Natural killer cell treated with Interleukin-12 subunit alpha and Interleukin-12 subunit beta and Interleukin-15 and Interleukin-18, amount 100 ng/mL, for 72 hours (primary cell): ENCODE measurements at regions not wholly inside any gene's neighbourhood (a gene's known extent, or its start where the extent isn't known, plus 50 kb on each side); places are given as distances from the start of the nearest gene placed in this dataset.
"Not testable (repeated sequence)": the region's sequence is repeated elsewhere in the genome, so short reads cannot be mapped to it uniquely, and the experiment has no call there.

Source experiments
- ATAC-seq, 2 donors: fragments of 150-1000 bp; cut with Tn5 transposase in 1 of 2; sonication (Bioruptor Pico), chemical (Tn5 transposase) in 1 of 2; 2 replicates each; pipeline ENCODE4 v1.10.0; 2021
- DNase-seq: peaks from one replicate; pipeline ENCODE4 v3.0.0; 2022; ENCODE audit warnings: low spot score
- H3K27ac Mint-ChIP-seq, 2 donors: 1 replicate in 1 of 2; 2 replicates in 1 of 2; pipeline ENCODE4 v1.8.0; 2022; ENCODE audit warnings: mixed read lengths in 2 of 2, mild to moderate bottlenecking in 1 of 2, moderate library complexity in 1 of 2
- H3K27me3 Mint-ChIP-seq, 2 donors: 1 replicate in 1 of 2; 2 replicates in 1 of 2; pipeline ENCODE4 v1.8.0; 2022; ENCODE audit warnings: mixed read lengths in 2 of 2
- H3K36me3 Mint-ChIP-seq: one replicate; pipeline ENCODE4 v1.8.0; 2022; ENCODE audit warnings: mixed read lengths
- H3K4me1 Mint-ChIP-seq, 2 donors: 1 replicate in 1 of 2; 2 replicates in 1 of 2; pipeline ENCODE4 v1.8.0; 2022; ENCODE audit warnings: low read depth in 2 of 2, mixed read lengths in 2 of 2, mild to moderate bottlenecking in 1 of 2
- H3K4me3 Mint-ChIP-seq: one replicate; pipeline ENCODE4 v1.8.0; 2022; ENCODE audit warnings: mixed read lengths
- H3K9me3 Mint-ChIP-seq: 2 replicates; pipeline ENCODE4 v1.8.0; 2022; ENCODE audit warnings: mixed read lengths

GRCh38 chr11:82185925-82186324, 547.7 kb downstream of the FAM181B start:
- peaks cover 11% of the 10 kb centered on the region for H3K9me3 Mint-ChIP-seq
- ATAC-seq, result no peak
- no peak overlapping the region for H3K4me3 Mint-ChIP-seq
- H3K27me3 Mint-ChIP-seq, result no peaks in the 10 kb centered on the region
- no peak overlapping the region for H3K27ac Mint-ChIP-seq
- H3K4me1 Mint-ChIP-seq, result no peaks in the 10 kb centered on the region
- no peak for DNase-seq
- H3K36me3 Mint-ChIP-seq, result no peaks in the 10 kb centered on the region

DNA sequence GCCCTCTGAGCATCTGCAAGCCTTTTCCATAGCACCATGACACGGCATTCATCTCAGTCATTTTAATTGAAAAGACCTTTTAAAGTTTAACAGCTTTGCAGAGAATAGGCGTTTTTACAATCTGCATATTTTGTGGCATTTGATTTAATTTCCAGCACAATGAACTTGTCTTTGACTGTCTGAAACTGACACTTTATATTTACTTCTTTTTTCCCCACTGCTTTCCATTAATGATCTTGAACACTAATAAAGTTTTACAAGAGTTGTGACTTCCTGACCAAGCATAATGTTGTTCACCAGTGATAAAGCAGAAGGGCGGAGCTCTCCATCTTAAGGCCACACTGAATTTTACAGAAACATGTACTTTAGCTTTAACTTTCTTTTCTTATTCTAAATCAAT, 548.7 kb downstream of the FAM181B start:
- H3K36me3 Mint-ChIP-seq, result no peaks in the 10 kb centered on the region
- H3K27ac Mint-ChIP-seq, result no peak overlapping the region
- H3K4me3 Mint-ChIP-seq, result no peak overlapping the region
- H3K9me3 Mint-ChIP-seq, result peaks cover 11% of the 10 kb centered on the region
- DNase-seq, result no peak
- no peaks in the 10 kb centered on the region for H3K4me1 Mint-ChIP-seq
- H3K27me3 Mint-ChIP-seq, result no peaks in the 10 kb centered on the region
- no peak for ATAC-seq

GRCh38 chr11:82183346-82183745, 550.3 kb downstream of the FAM181B start:
- Mint-ChIP-seq H3K9me3 (peaks cover 9% of the 10 kb centered on the region), H3K4me3 (no peak overlapping the region), H3K27me3 (no peaks in the 10 kb centered on the region), H3K4me1 (no peaks in the 10 kb centered on the region), H3K27ac (no peak overlapping the region), H3K36me3 (no peaks in the 10 kb centered on the region)
- ATAC-seq (no peak), DNase-seq (no peak)

- H3K9me3 Mint-ChIP-seq, DNase-seq, H3K4me3 Mint-ChIP-seq, ATAC-seq, H3K4me1 Mint-ChIP-seq, H3K27ac Mint-ChIP-seq, H3K27me3 Mint-ChIP-seq, H3K36me3 Mint-ChIP-seq: not testable (repeated sequence)
These were observed 551.0 kb downstream of the FAM181B start for GRCh38 chr11:82182697-82183096.

- not testable (repeated sequence) for DNase-seq, H3K4me3 Mint-ChIP-seq, H3K27ac Mint-ChIP-seq, H3K4me1 Mint-ChIP-seq, ATAC-seq, H3K36me3 Mint-ChIP-seq, H3K9me3 Mint-ChIP-seq, H3K27me3 Mint-ChIP-seq
These were observed 551.9 kb downstream of the FAM181B start for GRCh38 chr11:82181796-82182195.

- no peak overlapping the region for H3K4me3 Mint-ChIP-seq
- peaks cover 2% of the 10 kb centered on the region for H3K9me3 Mint-ChIP-seq
- H3K27me3 Mint-ChIP-seq, result no peaks in the 10 kb centered on the region
- DNase-seq (no peak), ATAC-seq (no peak)
- no peaks in the 10 kb centered on the region for H3K4me1 Mint-ChIP-seq
- H3K27ac Mint-ChIP-seq, result no peak overlapping the region
- H3K36me3 Mint-ChIP-seq, result no peaks in the 10 kb centered on the region
These were observed 556.7 kb downstream of the FAM181B start for GRCh38 chr11:82176945-82177344.

- H3K27me3 Mint-ChIP-seq, result no peaks in the 10 kb centered on the region
- DNase-seq (no peak), ATAC-seq (no peak)
- peaks cover 2% of the 10 kb centered on the region for H3K9me3 Mint-ChIP-seq
- no peak overlapping the region for H3K27ac Mint-ChIP-seq
- H3K4me3 Mint-ChIP-seq, result no peak overlapping the region
- H3K4me1 Mint-ChIP-seq, result no peaks in the 10 kb centered on the region
- no peaks in the 10 kb centered on the region for H3K36me3 Mint-ChIP-seq
These were observed 557.3 kb downstream of the FAM181B start for GRCh38 chr11:82176365-82176764.

DNA sequence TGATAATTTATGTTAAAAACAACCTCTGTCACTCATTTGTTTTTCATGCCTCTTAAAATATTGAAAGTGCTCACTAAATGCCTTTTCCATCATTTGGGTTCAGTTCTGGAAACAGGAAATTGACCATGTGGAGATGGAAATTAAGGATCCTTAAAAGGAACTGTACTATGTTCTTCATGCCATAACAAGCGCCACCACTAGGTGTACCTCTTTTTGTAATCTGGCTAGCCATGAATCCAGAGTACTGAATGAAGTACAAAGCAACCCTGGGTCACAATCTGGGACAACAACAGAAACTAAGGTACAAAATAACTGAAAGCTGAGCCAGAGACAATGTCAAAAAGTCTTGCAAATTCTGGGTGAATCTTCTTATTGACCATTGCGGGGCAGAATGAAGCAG, 559.1 kb downstream of the FAM181B start:
- Mint-ChIP-seq H3K4me1 (no peaks in the 10 kb centered on the region), H3K36me3 (no peaks in the 10 kb centered on the region), H3K4me3 (no peak overlapping the region), H3K9me3 (no peaks in the 10 kb centered on the region), H3K27me3 (no peaks in the 10 kb centered on the region), H3K27ac (no peak overlapping the region)
- ATAC-seq (no peak), DNase-seq (no peak)

DNA sequence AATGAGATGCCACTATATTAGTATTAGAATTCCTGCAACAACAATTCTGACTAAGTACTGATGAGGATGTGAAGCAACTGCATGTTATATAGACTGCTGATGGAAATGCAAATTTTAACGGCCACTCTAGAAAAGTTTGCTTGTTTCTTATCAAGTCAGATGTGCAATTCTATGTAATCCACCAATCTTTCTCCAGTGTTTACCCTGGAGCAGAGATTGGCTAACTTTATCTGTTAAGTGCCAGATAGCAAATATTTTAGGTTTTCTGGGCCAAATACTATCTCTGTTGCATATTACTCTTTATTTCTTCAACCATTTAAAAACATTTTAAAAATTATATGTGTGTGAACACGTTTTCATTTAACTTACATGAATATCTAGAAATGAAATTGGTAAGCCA, 586.9 kb downstream of the FAM181B start:
- DNase-seq (no peak), ATAC-seq (no peak)
- no peaks in the 10 kb centered on the region for H3K27me3 Mint-ChIP-seq
- H3K4me1 Mint-ChIP-seq, result no peaks in the 10 kb centered on the region
- H3K4me3 Mint-ChIP-seq, result no peak overlapping the region
- no peak overlapping the region for H3K27ac Mint-ChIP-seq
- H3K9me3 Mint-ChIP-seq, result peaks cover 4% of the 10 kb centered on the region
- H3K36me3 Mint-ChIP-seq, result no peaks in the 10 kb centered on the region

- Mint-ChIP-seq H3K4me1 (no peaks in the 10 kb centered on the region), H3K9me3 (peaks cover 16% of the 10 kb centered on the region), H3K27me3 (no peaks in the 10 kb centered on the region), H3K4me3 (no peak overlapping the region), H3K36me3 (no peaks in the 10 kb centered on the region), H3K27ac (no peak overlapping the region)
- ATAC-seq (no peak), DNase-seq (no peak)
These were observed 614.7 kb downstream of the FAM181B start for GRCh38 chr11:82118946-82119345.

GRCh38 chr11:82117362-82117761, 616.3 kb downstream of the FAM181B start:
- Mint-ChIP-seq H3K4me3 (no peak overlapping the region), H3K27me3 (no peaks in the 10 kb centered on the region), H3K4me1 (no peaks in the 10 kb centered on the region), H3K27ac (no peak overlapping the region), H3K36me3 (no peaks in the 10 kb centered on the region), H3K9me3 (peaks cover 11% of the 10 kb centered on the region)
- DNase-seq, result no peak
- ATAC-seq, result no peak

GRCh38 chr11:82105331-82105998, 628.2 kb downstream of the FAM181B start:
- ATAC-seq (no peak), DNase-seq (no peak)
- no peaks in the 10 kb centered on the region for H3K9me3 Mint-ChIP-seq
- no peak overlapping the region for H3K27ac Mint-ChIP-seq
- no peaks in the 10 kb centered on the region for H3K27me3 Mint-ChIP-seq
- no peaks in the 10 kb centered on the region for H3K36me3 Mint-ChIP-seq
- H3K4me3 Mint-ChIP-seq, result no peak overlapping the region
- H3K4me1 Mint-ChIP-seq, result no peaks in the 10 kb centered on the region

- ATAC-seq (no peak), DNase-seq (no peak)
- no peak overlapping the region for H3K4me3 Mint-ChIP-seq
- peaks cover 3% of the 10 kb centered on the region for H3K9me3 Mint-ChIP-seq
- no peaks in the 10 kb centered on the region for H3K27me3 Mint-ChIP-seq
- H3K36me3 Mint-ChIP-seq, result no peaks in the 10 kb centered on the region
- no peaks in the 10 kb centered on the region for H3K4me1 Mint-ChIP-seq
- H3K27ac Mint-ChIP-seq, result no peak overlapping the region
These were observed 640.8 kb downstream of the FAM181B start for GRCh38 chr11:82092904-82093303.

- Mint-ChIP-seq H3K9me3 (peaks cover 3% of the 10 kb centered on the region), H3K36me3 (no peaks in the 10 kb centered on the region), H3K4me3 (no peak overlapping the region), H3K27ac (no peak overlapping the region), H3K4me1 (no peaks in the 10 kb centered on the region), H3K27me3 (no peaks in the 10 kb centered on the region)
- ATAC-seq (no peak), DNase-seq (no peak)
These were observed 644.2 kb downstream of the FAM181B start for GRCh38 chr11:82089426-82089825.

DNA sequence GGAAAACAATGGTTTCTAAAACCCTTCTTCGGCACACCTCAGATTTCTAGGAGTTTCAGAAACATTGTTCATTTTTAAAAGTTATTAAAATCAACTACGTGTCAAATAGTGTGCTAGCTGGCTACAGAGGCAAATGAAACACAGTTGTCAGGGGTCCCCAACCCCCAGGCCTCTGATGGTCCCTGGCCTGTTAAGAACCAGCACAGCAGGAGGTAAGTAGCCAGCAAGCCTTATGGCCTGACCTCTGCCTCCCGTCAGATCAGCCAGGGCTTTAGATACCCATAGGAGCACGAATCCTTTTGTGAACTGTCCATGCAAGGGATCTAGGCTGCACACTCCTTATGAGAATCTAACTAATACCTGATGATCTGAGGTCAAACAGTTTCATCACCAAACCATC, 648.2 kb downstream of the FAM181B start:
- ATAC-seq, result no peak

More for the DNA sequence above, 648.2 kb downstream of the FAM181B start:
- no peaks in the 10 kb centered on the region for H3K9me3 Mint-ChIP-seq
- no peak overlapping the region for H3K4me3 Mint-ChIP-seq
- no peak for DNase-seq
- H3K27me3 Mint-ChIP-seq, result no peaks in the 10 kb centered on the region
- no peak overlapping the region for H3K27ac Mint-ChIP-seq
- H3K36me3 Mint-ChIP-seq, result no peaks in the 10 kb centered on the region
- H3K4me1 Mint-ChIP-seq, result no peaks in the 10 kb centered on the region
